Lung (tissue), 11 donors: ENCODE measurements at regions not wholly inside any gene's neighbourhood (a gene's known extent, or its start where the extent isn't known, plus 50 kb on each side); places are given as distances from the start of the nearest gene placed in this dataset.

Source experiments
- ATAC-seq: fragments of 200-7000 bp; cut with Tn5 transposase; one replicate; pipeline ENCODE4 v1.9.1; 2020; ENCODE audit warnings: moderate number of reproducible peaks; ENCODE audit not compliant: insufficient read depth, low FRiP score
- DNase-seq, 3 donors: peaks; one replicate each; pipeline ENCODE4 v3.0.0-alpha.2; 2013 to 2017
- H3K27ac ChIP-seq, 2 donors: one replicate each; pipeline ENCODE4 v1.5.1; 2013; ENCODE audit warnings: mild to moderate bottlenecking in 2 of 2, moderate library complexity in 2 of 2, control low read depth in 1 of 2, inconsistent platforms in 1 of 2, low read depth in 1 of 2, low read length in 1 of 2
- H3K27me3 ChIP-seq, 3 donors: one replicate each; pipeline ENCODE4 v1.5.1; 2013; ENCODE audit warnings: low read length in 2 of 3; ENCODE audit not compliant: control insufficient read depth in 3 of 3, insufficient read depth in 3 of 3
- H3K36me3 ChIP-seq, 4 donors: one replicate each; pipeline ENCODE4 v1.5.1; 2013; ENCODE audit warnings: low read length in 4 of 4, mild to moderate bottlenecking in 1 of 4, moderate library complexity in 1 of 4; ENCODE audit not compliant: control insufficient read depth in 4 of 4, insufficient read depth in 4 of 4
- H3K4me1 ChIP-seq, 5 donors: one replicate each; pipeline ENCODE4 v1.5.1; 2013; ENCODE audit warnings: low read length in 5 of 5, mild to moderate bottlenecking in 2 of 5, moderate library complexity in 1 of 5; ENCODE audit not compliant: control insufficient read depth in 5 of 5, insufficient read depth in 5 of 5
- H3K4me3 ChIP-seq: one replicate; pipeline ENCODE4 v1.5.1; 2013; ENCODE audit warnings: mild to moderate bottlenecking, control low read depth, moderate library complexity
- H3K9ac ChIP-seq, 2 donors: one replicate each; pipeline ENCODE4 v1.5.1; 2013; ENCODE audit warnings: low read length in 2 of 2, control low read depth in 1 of 2; ENCODE audit not compliant: insufficient read depth in 1 of 2
- H3K9me3 ChIP-seq, 4 donors: one replicate each; pipeline ENCODE4 v1.5.1; 2013; ENCODE audit warnings: low read length in 3 of 4, mild to moderate bottlenecking in 1 of 4, moderate library complexity in 1 of 4; ENCODE audit not compliant: control insufficient read depth in 4 of 4, insufficient read depth in 3 of 4
- WGBS, 2 donors: extraction: QIAGEN DNeasy Blood & Tissue Kit; methylation state at CpG; one replicate each; pipeline ENCODE4 v1.1.7; 2013; 5-methylcytosine and 5-hydroxymethylcytosine counted together
- TF ChIP-seq, protein P1 (sequence below): IDR thresholded peaks from 2 replicates; pipeline ENCODE4 v1.5.1; 2012; ENCODE audit warnings: mild to moderate bottlenecking; ENCODE audit errors: control extremely low read depth, extremely low read depth
- donor health status: control.
- donor health status: control.
- donor health status: Bipolar disorder and iron deficiency.
- donor health status: healthy.
- donor health status: DM: yes; HTN: yes; CAD: no.

DNA sequence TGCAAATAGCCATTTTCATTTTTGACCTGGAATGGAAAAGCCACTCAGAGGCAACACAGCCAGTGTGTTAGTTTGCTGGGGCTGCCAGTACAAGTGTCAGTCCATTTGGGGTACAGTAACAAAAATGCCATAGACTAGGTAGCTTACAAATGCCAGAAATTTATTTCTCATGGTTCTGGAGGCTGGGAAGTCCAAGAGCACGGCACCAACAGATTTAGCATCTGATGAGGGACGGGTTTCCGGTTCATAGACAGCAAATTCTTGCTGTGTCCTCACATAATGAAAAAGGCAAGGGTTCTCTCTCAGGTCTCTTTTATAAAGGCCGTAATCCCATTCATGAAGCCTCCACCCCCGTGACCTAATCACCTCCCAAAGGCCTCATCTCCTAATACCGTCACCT, 418.2 kb downstream of the TYW1 start:
- H3K36me3 ChIP-seq = no peaks in the 10 kb centered on the region
- ATAC-seq (no peak), DNase-seq (no peak)
- no peak overlapping the region for H3K9ac ChIP-seq
- WGBS, 2 donors = 86 to 91% methylated on average over 6 of the region's 6 CpGs
- TF ChIP-seq, protein P1, sequence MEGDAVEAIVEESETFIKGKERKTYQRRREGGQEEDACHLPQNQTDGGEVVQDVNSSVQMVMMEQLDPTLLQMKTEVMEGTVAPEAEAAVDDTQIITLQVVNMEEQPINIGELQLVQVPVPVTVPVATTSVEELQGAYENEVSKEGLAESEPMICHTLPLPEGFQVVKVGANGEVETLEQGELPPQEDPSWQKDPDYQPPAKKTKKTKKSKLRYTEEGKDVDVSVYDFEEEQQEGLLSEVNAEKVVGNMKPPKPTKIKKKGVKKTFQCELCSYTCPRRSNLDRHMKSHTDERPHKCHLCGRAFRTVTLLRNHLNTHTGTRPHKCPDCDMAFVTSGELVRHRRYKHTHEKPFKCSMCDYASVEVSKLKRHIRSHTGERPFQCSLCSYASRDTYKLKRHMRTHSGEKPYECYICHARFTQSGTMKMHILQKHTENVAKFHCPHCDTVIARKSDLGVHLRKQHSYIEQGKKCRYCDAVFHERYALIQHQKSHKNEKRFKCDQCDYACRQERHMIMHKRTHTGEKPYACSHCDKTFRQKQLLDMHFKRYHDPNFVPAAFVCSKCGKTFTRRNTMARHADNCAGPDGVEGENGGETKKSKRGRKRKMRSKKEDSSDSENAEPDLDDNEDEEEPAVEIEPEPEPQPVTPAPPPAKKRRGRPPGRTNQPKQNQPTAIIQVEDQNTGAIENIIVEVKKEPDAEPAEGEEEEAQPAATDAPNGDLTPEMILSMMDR = no peak
- H3K27me3 ChIP-seq = peaks cover 0 to 2% (median 0%) of the 10 kb centered on the region in 3 donors
- peaks cover 0 to 18% (median 5%) of the 10 kb centered on the region in 4 donors for H3K9me3 ChIP-seq
- no peak overlapping the region for H3K27ac ChIP-seq
- no peak overlapping the region for H3K4me3 ChIP-seq
- H3K4me1 ChIP-seq = peaks cover 0 to 2% (median 0%) of the 10 kb centered on the region in 5 donors

DNA sequence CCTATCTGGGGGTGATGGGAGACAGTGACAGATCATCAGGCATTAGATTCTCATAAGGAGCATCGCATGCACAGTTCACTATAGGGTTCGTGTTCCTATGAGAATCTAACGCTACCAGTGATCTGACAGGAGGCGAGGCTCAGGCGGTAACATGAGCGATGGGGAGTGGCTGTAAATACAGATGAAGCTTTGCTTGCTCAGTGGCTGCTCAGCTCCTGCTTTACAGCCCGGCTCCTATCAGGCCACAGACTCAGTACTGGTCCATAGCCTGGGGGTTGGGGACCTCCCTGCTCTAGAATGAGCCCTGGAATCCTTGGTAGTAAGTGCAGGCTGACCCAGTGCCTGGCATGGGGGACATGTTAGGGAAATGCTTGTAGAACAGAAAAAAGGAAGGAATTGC, 426.0 kb downstream of the TYW1 start:
- H3K36me3 ChIP-seq = no peaks in the 10 kb centered on the region
- WGBS, 2 donors = 89 to 96% methylated on average over 7 of the region's 7 CpGs
- H3K4me3 ChIP-seq = no peak overlapping the region
- no peak for ATAC-seq
- no peak overlapping the region for H3K27ac ChIP-seq
- H3K9ac ChIP-seq = no peak overlapping the region
- no peak for DNase-seq
- TF ChIP-seq, protein P1 = no peak
- H3K4me1 ChIP-seq = peaks cover 0 to under 1% (median 0%) of the 10 kb centered on the region in 5 donors
- H3K27me3 ChIP-seq = no peaks in the 10 kb centered on the region
- H3K9me3 ChIP-seq = peaks cover 0 to 5% (median 0%) of the 10 kb centered on the region in 4 donors

DNA sequence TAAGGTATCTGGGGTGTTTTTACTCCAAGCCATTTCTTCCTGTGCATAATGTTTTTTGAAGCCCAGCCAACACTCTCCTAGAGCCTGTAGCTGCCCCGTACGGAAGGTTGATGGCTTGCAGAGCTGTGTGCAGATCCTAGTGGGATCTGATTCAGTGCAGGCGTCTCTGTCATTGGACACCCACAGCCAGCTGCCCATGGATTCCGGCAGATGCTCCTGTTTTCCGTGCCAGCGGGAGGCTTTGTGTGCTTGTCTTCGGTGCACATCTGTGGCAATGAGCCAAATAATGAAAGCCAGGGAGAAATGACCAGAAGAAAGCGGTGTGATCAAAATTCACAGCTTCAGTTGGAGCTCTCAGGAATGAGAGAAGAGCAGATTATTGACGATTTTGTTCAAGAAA, 426.4 kb downstream of the TYW1 start:
- Histone ChIP-seq H3K27ac (no peak overlapping the region), H3K27me3 (no peaks in the 10 kb centered on the region), H3K4me3 (no peak overlapping the region), H3K4me1 (no peaks in the 10 kb centered on the region), H3K9ac (no peak overlapping the region), H3K9me3 (peaks cover 0 to under 1% (median 0%) of the 10 kb centered on the region in 4 donors), H3K36me3 (no peaks in the 10 kb centered on the region)
- ATAC-seq (no peak), DNase-seq (no peak)
- TF ChIP-seq, protein P1 = no peak
- 60 to 77% methylated on average over 8 to 9 of the region's 9 CpGs for WGBS, 2 donors

DNA sequence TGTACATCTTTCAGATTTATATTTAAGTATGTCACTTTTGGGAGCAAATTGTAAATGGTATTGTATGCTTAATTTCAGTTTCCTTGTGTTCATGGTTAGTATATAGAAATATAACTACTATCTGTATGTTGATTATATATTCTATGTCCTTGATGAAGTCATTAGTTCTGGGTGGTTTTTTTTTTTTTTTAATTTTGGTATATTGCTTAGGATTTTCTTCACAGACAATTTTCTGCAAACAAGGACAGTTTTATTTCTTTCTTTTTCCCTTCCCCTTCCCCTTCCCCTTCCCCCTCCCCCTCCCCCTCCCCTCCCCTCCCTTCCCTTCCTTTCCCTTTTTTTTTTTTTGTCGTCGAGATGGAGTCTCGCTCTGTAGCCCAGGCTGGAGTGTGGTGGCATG, 430.0 kb downstream of the TYW1 start:
- H3K4me1 ChIP-seq = no peaks in the 10 kb centered on the region
- no peak overlapping the region for H3K27ac ChIP-seq
- TF ChIP-seq, protein P1 = no peak
- H3K4me3 ChIP-seq = no peak overlapping the region
- H3K36me3 ChIP-seq = no peaks in the 10 kb centered on the region
- no peaks in the 10 kb centered on the region for H3K9me3 ChIP-seq
- H3K27me3 ChIP-seq = no peaks in the 10 kb centered on the region
- ATAC-seq = no peak
- WGBS, 2 donors = 66 to 72% methylated on average over 3 of the region's 3 CpGs
- H3K9ac ChIP-seq = no peak overlapping the region
- no peak for DNase-seq
